ENCODE measurements at regions not wholly inside any gene's neighbourhood (a gene's known extent, or its start where the extent isn't known, plus 50 kb on each side); places are given as distances from the start of the nearest gene placed in this dataset.

- intact Hi-C loops (cut with micrococcal nuclease; ENCODE audit: unreplicated experiment) = no loop called here
- no peak for TF ChIP-seq EZH2 (IDR thresholded peaks at IDR 0.05; ENCODE audit: borderline replicate concordance, low read depth, low read length, poor library complexity, severe bottlenecking)
- TF ChIP-seq CTCF (conservative IDR thresholded peaks at IDR 0.05; ENCODE audit: low read depth, low read length) = no peak
- H3K4me3 ChIP-seq (ENCODE audit: low read depth, low read length, poor library complexity, severe bottlenecking) = no peak overlapping the region
- H3K36me3 ChIP-seq (ENCODE audit: insufficient read depth, low read length, poor library complexity, severe bottlenecking) = no peaks in the 10 kb centered on the region
- no TSS peak for BruUV-seq (replicated peaks)
- CTCF ChIA-PET = no interaction called here
- no peak overlapping the region for H3K27ac ChIP-seq (ENCODE audit: low read depth, low read length, poor library complexity, severe bottlenecking)
- H3K4me1 ChIP-seq (ENCODE audit: insufficient read depth, low read length, poor library complexity, severe bottlenecking) = no peaks in the 10 kb centered on the region
- H3K27me3 ChIP-seq (replicated peaks; ENCODE audit: insufficient read depth, low read depth, low read length, poor library complexity) = peaks cover 22% of the 10 kb centered on the region
- DNase-seq (ENCODE audit: low spot score) = no peak
- no peaks in the 10 kb centered on the region for H3K9me3 ChIP-seq (ENCODE audit: low read depth, low read length, poor library complexity, severe bottlenecking)
- POLR2A ChIA-PET (ENCODE audit: low non-redundant PET) = no interaction called here
Measured at GRCh38 chr1:219555031-219555692, 57.7 kb downstream of the ZC3H11B start.

GRCh38 chr1:219553934-219554502, 58.9 kb downstream of the ZC3H11B start:
- Histone ChIP-seq H3K36me3 (ENCODE audit: insufficient read depth, low read length, poor library complexity, severe bottlenecking) (no peaks in the 10 kb centered on the region), H3K9me3 (ENCODE audit: low read depth, low read length, poor library complexity, severe bottlenecking) (no peaks in the 10 kb centered on the region), H3K4me3 (ENCODE audit: low read depth, low read length, poor library complexity, severe bottlenecking) (no peak overlapping the region), H3K27ac (ENCODE audit: low read depth, low read length, poor library complexity, severe bottlenecking) (no peak overlapping the region), H3K27me3 (replicated peaks; ENCODE audit: insufficient read depth, low read depth, low read length, poor library complexity) (peaks cover 22% of the 10 kb centered on the region), H3K4me1 (ENCODE audit: insufficient read depth, low read length, poor library complexity, severe bottlenecking) (no peaks in the 10 kb centered on the region)
- BruUV-seq (replicated peaks) = no TSS peak
- POLR2A ChIA-PET (ENCODE audit: low non-redundant PET) = no interaction called here
- intact Hi-C loops (cut with micrococcal nuclease; ENCODE audit: unreplicated experiment) = no loop called here
- CTCF ChIA-PET = no interaction called here
- no peak for DNase-seq (ENCODE audit: low spot score)
- TF ChIP-seq EZH2 (IDR thresholded peaks at IDR 0.05; ENCODE audit: borderline replicate concordance, low read depth, low read length, poor library complexity, severe bottlenecking) = no peak
- no peak for TF ChIP-seq CTCF (conservative IDR thresholded peaks at IDR 0.05; ENCODE audit: low read depth, low read length)

GRCh38 chr1:219550201-219550600, 62.7 kb downstream of the ZC3H11B start:
- DNase-seq (ENCODE audit: low spot score) = no peak
- BruUV-seq (replicated peaks) = no TSS peak
- intact Hi-C loops (cut with micrococcal nuclease; ENCODE audit: unreplicated experiment) = no loop called here
- TF ChIP-seq CTCF (conservative IDR thresholded peaks at IDR 0.05; ENCODE audit: low read depth, low read length) (no peak), EZH2 (IDR thresholded peaks at IDR 0.05; ENCODE audit: borderline replicate concordance, low read depth, low read length, poor library complexity, severe bottlenecking) (no peak)
- ChIA-PET CTCF (no interaction called here), POLR2A (ENCODE audit: low non-redundant PET) (no interaction called here)
- Histone ChIP-seq H3K9me3 (ENCODE audit: low read depth, low read length, poor library complexity, severe bottlenecking) (no peaks in the 10 kb centered on the region), H3K4me3 (ENCODE audit: low read depth, low read length, poor library complexity, severe bottlenecking) (no peak overlapping the region), H3K27me3 (replicated peaks; ENCODE audit: insufficient read depth, low read depth, low read length, poor library complexity) (peaks cover 13% of the 10 kb centered on the region), H3K36me3 (ENCODE audit: insufficient read depth, low read length, poor library complexity, severe bottlenecking) (no peaks in the 10 kb centered on the region), H3K4me1 (ENCODE audit: insufficient read depth, low read length, poor library complexity, severe bottlenecking) (no peaks in the 10 kb centered on the region), H3K27ac (ENCODE audit: low read depth, low read length, poor library complexity, severe bottlenecking) (no peak overlapping the region)
